HG03457 (cell line): ENCODE measurements at regions not wholly inside any gene's neighbourhood (a gene's known extent, or its start where the extent isn't known, plus 50 kb on each side); places are given as distances from the start of the nearest gene placed in this dataset.
A peak's percentile ranks its signal among the peaks of the same experiment; 100 is the strongest.
"Not testable (repeated sequence)": the region's sequence is repeated elsewhere in the genome, so short reads cannot be mapped to it uniquely, and the experiment has no call there.

Experiments
- ATAC-seq: cut with Tn5 transposase; IDR thresholded peaks from one replicate; pipeline ENCODE4 v1.9.1; 2021; ENCODE audit warnings: moderate number of reproducible peaks; ENCODE audit not compliant: unreplicated experiment

DNA sequence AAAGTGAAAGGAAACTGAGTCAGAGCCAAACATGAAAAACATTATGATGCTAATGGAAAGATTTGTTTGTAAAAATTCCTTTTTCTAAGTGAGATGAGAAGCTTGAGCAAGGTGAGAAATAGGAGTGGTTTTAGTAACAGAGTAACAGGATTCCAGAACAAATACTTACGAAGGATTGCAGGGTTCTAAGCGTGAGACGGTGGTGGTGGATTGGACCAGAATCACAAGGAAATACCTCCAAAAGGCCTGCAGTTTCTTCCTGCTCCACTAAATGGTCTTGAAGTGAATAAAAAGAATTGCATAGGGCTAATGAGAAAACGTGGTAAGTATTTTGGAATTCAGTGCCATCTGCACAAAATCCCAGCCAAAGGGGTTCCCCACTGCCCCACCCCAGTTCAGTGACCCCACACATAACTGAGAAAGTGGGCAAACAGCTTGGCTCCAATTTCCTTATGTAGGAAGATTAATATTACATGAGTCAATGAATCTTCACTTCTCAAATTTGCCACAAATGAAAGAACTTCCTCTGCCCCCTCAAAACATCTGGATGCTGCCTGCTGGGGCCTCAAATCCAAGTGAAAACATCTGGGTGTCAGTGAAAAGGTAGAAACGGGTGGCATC is 283.8 kb upstream of the NR2F2 start:
- no peak for ATAC-seq

DNA sequence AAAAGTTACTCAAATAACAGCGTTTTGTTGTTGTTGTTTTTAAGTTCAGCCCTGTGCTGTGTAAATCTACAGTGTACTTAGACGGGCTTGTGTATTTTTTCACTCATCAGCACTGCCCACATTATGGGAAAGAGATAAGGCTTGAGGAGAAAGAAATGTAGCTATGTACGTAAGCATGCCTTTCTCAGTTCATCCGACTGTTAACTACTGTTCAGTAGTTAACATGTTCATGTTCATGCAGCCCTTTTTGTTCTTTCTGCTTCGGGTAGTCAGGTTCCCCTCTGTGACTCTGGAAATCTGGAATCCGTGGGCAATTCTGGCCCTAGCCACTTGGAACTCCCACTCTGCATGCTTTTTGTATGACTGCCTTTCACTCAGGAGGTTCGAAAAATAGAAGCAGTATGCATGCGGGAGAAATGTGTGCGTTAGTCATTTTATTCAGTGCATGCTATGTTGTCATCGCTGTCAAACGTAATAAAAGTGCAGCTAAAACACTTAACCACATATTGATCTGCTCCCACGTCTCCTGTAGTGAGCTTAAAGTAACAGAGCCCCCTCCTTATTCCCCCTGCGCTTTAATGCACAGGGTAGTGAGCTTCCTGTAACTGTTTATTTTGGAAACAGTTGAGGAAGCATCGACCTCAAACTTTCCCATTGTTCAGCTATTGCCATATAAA is 283.1 kb upstream of the NR2F2 start:
- ATAC-seq: no peak

DNA sequence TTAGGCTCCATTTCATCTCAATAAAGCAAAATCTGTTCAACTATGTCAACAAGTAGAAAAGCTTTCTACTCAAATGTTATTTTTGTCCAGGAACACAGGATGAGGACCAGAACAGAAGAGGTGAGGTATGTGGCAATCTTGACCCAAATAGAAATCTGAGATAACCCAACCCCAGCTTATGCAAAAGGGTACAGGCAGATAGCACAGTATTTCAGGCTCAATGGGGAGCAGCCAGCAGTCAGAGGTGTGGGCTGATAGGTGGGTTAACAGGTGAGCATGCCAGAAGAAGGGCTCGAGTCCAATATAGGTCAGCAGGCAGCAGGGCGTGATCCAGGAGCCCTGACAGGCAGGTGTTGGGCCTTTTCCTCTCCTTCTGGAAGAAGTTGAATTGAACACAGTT is 281.2 kb upstream of the NR2F2 start:
- no peak for ATAC-seq

DNA sequence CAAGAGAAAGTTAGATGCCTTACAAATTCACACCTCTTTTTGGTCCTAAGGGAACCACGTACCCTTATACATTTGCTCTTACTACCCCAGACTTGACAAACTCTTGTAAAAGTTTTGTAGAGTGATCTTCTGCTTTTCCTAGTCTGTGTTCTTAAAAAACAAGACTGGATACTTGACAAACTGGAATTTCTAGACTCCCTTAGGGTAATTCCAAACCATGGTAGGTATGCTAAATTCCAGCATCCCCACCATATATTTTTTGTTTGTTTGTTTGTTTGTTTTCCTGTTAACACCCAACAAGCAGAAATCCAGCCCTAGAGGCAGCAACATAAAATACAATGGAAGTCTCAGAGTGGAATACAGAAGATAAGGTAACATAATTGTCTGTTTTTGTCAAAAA is 280.7 kb upstream of the NR2F2 start:
- no peak for ATAC-seq

DNA sequence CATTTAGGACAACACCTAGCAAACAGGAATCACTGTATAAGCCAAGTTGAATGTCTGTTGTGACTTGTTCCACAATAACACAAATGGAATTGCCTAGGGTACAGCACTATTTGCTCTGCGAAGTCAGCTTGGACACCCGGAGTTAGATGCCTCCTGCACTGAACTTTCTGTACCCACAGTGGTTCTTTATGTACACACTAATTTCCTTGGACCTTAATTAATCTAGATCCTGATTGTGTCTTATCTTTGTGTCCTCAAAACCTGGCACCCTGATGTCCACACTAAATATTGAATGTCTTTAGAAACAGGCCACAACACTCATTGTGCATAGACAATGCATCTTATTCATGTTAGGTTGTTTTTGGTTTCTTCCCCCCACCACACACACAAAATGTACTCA is 278.9 kb upstream of the NR2F2 start:
- no peak for ATAC-seq

DNA sequence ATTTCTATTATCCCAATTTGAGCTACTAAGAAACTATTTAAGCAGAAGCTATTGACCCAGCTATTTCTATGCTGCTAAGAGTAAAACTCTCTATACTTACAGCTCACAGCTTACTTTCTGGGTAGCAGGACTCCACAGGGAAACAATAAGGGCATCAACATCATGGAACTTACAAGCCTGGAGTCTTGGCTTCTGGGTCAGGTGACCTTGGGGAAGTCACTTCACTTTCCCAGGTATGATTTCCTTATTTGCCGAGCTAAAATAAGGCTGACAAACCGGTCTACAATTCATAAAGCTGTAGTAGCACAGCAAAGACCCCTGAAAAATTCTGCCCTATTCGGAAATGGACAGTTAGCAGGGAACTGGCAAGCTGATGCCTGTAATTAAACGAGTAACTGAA is 278.3 kb upstream of the NR2F2 start:
- no peak for ATAC-seq

DNA sequence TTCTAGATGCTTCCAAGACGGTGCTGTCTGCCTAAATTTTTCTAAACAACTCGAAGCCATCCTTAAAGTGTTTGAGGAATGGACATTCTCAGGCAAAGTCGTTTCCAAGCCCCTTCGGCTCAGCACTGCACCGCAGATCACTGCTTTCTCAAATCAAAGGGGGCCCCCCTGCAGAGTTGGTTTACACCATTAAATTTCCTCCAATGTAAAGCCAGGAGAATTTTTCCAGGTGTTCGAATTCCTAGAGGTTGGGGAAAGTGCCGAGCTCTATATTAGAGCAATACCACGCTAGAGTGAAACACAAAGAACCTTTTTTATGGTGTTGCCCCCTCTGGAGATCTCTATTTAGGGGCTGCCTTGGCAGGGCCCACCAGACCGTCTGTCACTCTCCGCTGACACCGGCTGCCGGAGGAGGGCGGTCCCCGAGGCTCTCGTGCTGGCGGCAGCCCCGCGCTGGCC is 277.9 kb upstream of the NR2F2 start:
- no peak for ATAC-seq

DNA sequence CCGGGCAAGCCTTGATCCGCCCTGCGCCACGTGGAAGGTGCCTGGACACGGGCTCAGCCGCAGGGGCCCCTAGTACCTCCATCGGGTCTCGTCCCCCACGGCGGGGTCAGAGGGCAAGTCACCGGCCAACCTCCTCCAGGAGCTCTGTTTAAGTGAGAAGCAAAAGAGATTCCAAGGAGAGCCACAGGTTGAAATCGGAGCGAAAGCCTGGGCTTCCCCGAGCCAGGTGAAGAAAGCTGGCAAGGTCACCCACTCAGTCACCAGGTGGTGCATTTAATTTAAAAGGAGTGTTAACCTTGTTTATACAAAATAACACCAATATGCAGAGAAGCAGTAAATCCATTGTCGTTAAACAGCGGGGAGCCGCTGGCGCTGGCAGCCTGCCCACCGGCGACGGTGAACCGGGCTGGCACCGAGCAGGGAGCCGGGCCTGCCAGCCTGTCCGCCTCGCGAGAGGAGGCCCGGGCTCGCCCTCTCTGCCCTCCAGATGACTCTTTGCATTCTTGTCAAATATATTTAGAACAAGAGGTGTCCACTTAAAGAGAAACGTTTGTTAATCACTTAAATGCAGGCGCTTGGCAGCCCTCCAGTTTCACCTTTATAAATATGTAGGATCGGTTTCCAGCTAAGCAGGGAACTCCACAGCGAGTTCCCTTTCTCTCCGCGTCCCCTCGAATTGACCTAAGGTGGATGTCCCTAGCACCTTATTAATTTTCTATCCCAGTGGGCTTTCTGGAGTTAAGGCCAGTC is 277.3 kb upstream of the NR2F2 start:
- no peak for ATAC-seq

DNA sequence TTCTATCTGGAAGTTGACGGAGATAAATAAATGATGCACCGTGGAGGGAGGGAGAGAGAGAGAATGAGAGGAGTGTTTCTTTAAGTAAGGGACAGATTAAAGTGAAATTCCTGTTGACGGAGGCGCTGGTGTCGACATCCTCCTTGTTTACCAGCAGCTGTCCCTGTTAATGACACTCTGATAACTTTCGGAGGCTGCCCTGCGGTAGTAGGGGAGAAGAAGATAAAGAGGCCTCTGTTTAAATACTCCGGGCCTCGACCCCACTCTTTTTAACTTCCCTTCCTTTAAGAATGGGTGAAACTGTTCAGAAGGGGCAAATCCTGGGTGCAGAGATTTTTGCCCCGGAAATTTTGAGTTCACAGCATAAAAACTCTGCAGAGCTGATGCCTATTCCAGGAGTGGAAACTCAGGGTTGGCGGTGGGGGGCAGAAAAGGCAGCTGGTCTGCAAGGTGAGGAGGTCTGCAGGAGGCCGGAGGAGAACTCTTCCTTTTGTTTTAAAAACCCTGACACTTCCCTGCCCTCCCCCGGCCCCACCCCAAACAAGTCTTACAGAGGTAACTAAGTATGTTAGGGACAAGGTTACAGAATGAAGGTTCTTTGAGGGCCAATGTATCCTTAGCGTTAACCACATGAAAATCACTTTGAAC is 276.6 kb upstream of the NR2F2 start:
- ATAC-seq: no peak

DNA sequence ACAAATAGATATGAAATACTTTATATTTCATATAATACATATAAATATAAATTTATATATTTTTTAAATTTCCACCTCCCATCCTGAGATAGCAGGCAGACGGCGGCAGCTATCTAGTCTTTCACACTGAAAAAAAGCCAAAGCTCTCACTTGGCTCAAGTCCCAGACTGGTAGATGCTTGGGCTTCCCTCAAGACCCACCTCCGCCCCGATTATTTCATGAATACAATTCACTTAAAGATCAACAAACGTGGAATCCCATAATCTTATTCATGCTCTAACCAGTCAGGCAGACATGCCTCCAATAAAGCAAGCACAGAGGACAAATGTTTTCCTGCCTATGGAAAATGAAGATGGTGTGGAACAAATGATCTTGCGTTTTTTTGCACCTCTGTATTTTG is 275.9 kb upstream of the NR2F2 start:
- no peak for ATAC-seq

DNA sequence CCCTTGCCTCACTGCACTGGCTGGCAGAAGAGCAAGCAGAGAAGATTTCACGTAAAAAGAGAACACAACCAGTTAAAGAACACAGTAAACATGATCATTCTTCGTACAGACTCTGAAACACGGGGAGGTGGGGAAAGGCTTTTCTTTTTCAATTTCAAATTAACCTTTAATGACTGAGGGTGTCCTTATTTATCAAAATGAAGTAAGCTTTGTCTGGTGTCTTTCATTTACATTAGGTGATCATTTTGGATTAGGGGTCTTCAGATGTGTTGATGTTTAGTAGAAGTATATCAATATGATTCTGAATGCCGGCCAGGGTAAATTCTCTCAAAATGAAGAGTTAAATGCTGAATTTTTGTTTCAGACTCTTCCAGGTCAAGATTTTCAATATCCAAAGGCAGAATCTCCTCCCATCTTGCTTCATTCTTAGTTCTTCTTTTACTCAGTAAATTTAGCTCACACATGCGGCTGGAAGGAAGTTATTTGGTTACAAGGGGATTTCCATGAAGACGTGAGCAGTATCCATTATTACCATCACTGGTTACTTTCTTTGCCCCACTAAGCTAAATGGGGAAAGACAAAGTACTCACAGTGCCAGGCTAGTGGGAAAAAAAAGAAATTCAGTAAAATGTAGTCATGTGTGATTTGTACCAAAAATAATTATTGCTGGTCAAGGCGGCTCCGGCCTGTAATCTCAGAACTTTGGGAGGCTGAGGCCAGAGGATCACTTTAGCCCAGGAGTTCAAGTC is 272.2 kb upstream of the NR2F2 start:
- ATAC-seq: peak; percentile 95

DNA sequence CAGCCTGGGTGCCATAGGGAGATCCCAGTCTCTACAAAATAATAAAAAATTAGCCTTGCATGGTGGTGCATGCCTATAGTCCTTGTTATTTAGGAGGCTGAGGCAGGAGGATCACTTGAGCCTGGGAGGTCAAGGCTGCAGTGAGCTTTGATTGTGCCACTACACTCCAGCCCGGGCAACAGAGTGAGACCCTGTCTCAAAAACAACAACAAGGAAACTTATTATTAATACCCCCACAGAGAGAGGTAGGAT is 271.7 kb upstream of the NR2F2 start:
- ATAC-seq: not testable (repeated sequence)

DNA sequence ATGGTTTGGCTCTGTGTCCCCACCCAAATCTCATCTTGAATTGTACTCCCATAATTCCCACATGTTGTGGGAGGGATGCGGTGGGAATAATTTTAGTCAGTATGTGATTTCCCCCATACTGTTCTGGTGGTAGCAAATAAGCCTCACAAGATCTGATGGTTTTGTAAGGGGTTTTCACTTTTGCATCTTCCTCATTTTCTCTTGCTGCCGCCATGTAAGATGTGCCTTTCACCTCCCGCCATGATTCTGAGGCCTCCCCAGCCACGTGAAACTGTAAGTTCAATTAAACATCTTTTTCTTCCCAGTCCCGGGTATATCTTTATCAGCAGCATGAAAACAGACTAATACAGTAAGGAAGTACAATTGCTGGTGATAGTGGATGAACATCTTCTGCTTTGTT is 269.9 kb upstream of the NR2F2 start:
- ATAC-seq: not testable (repeated sequence)

DNA sequence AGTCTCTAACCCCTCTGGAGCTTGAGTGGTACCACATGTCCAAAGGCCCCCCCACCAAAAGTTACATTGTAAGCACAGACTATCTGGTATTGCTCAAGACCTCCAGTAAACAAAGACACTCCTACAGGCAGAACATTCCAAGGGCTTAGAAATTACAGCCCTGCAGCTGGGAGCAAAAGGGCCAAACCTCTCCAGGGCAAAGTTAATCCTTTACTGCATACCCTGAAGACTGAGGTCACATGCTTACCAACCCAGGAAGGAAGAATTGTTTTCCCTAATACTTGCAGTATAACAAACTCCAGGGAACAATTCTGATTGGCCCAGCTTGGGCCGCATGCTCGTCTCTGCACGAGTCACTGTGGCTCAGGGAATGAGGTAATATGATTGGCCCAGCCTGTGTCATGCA is 266.1 kb upstream of the NR2F2 start:
- no peak for ATAC-seq

DNA sequence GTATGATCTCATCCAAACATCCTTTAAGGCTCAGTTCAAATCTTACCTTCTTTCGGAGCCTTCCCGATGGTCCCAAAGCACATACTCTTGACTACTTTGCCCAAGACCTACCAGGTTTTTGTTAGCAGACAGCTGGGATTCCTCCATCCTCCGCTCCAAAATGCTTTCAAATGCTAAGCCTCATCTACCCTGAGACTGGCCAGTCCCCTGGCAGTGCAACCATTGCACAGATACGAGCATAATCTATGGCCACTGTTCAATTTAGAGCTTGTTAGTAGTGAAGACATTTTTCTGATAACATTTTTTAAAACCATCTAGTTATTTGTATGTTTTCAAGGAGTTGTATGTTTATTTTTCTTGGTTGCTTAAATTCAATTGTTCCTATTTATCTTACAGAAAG is 264.4 kb upstream of the NR2F2 start:
- ATAC-seq: no peak

DNA sequence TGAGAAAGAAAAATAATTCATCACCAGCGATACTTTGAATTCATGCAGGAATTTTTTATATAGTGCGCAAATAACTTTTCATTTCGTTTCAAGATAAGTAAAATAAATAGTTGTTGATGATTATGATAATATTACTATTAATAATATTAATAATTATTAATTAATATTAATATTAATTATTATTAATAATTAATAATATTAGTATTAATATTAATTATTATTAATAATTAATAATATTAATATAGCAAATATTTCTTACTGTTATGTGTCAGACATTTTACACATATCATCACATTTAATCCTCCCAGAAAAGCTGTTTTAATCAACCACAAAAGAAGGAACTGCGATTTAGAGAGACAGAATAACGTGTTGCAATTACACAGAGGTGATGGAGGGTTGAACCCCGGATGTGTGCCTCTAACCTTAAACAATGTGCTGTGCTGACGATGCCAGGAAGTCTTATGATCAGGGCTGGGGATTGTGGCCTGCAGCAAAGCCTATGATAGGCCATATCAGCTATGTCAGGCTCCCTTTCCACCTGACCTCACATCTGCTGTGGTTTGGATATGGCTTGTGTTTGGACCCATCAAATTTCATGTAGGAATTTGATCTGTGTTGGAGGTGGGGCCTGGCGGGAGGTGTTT is 263.5 kb upstream of the NR2F2 start:
- no peak for ATAC-seq

DNA sequence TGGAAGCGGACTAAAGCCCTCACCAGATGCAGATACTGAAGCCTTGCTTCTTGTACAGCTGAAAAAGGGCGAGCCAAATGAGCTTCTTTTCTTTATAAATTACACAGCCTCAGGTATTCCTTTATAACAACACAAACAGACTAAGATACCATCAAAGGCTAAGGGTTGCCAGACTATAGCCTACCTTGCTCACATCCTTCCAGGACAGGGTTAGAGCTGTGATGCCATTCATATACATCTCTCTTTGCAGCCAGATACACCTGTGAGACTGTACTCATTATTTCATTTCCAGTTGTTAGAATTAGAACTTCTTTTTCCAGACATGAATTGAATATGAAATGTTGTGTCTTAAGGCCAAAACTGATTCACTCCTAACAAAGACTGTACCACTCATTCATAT is 262.8 kb upstream of the NR2F2 start:
- ATAC-seq: no peak

DNA sequence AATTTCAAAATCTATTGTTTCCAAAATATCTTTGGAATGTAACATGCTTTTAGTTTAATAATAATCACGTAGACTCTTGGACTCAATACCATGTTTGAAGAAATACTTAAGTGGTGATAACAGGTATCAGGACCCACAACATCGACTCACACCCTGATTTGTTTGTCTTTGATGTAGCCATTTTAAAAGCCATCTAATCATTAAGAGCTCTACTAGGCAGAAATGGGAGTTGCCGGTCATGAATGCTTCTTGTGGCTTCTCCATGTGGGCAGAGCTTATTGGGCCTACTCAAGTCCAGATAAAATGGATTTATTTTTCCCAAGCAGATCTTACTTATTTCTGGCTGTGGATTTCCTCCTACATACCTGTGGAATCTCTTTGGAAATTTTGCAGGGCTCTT is 261.6 kb upstream of the NR2F2 start:
- no peak for ATAC-seq

DNA sequence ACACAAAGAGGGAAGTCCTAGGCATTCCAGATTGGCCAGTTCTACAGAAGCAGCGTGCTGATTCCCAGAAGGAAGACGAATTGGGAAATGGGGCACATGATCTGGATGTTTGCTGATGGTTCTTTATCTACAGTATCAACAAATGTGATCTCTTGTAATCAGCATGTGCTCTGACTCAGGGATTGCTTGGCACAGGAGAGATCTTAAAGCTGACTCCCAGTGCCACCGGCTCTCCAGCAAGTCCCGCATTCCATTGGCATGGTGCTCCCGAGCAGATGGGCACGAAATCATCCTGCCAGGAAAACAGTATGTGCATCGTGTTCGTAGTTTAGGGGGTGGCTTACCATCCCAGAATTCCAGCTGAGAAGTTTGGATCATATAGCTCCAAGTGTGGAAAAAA is 259.9 kb upstream of the NR2F2 start:
- ATAC-seq: no peak

DNA sequence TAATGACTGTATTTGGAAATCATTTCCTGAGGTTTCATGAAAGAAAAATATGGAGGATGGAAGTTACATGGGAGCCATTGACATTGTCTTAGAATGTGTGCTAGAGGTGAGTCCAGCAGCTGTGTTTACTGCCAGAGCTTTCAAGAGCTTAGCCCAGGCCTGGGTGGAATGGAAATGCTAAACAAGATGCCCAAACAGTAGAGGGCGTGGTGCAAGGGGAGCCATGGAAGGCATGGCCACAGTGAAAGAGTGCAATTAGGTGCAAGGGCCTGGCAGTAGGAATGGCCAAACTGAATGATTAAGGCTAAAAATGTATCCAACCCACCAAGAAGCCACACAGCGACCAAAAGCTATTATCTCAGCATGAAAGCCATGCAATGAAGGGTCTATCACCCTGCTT is 257.7 kb upstream of the NR2F2 start:
- ATAC-seq: no peak

DNA sequence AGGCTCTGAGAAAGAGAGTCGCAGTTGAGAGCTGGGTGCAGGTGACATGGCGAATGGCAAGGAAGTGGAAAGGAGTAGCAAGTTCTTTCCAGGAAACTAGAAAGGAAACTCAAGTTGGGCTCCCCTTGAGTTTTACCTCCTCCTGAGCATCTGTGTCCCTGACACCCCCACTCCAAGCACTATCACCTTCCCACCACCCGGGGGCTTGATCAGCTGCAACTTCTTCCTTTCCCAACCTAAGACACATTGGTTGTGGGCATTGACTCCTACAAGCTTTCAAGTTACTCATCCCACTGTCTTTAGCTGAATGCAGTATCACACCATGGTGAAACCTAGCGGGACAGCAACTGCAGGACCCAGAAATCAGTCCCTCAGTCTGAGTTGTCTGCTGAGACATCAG is 256.6 kb upstream of the NR2F2 start:
- no peak for ATAC-seq
